ENCODE measurements at regions not wholly inside any gene's neighbourhood (a gene's known extent, or its start where the extent isn't known, plus 50 kb on each side); places are given as distances from the start of the nearest gene placed in this dataset.
"Not testable (repeated sequence)": the region's sequence is repeated elsewhere in the genome, so short reads cannot be mapped to it uniquely, and the experiment has no call there.

DNA sequence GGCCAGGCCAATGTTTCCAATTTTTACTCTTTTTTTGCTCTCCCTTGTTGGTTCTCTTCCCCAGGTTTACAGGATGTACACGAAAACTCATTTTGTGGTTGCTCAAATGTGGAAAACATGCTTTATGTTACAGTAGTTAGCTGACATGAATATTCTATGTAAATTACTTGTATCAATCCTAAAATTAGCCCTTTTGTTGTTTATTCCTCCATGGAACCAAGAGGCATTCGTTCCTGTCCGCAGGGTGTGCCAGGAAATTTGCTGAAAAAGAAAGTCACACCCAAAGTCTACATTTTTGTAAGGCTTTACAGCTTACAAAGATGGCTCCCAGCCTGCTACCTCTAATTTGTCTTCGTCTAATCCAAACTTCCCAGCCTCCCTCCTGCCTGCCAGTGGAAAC, 652.3 kb downstream of the ETS1 start:
- no peaks in the 10 kb centered on the region for H3K9me2 ChIP-seq (replicated peaks; ENCODE audit: control insufficient read depth, low read length)
- H3K4me3 ChIP-seq (ENCODE audit: low read length) = no peak overlapping the region
- peaks cover 3% of the 10 kb centered on the region; the same call in 1 of the 2 replicates for H3K27me3 ChIP-seq (ENCODE audit: control insufficient read depth, low read length)
- H3F3A ChIP-seq (ENCODE audit: control insufficient read depth, insufficient read depth) = no peaks in the 10 kb centered on the region
- no peaks in the 10 kb centered on the region for H3K4me1 ChIP-seq (ENCODE audit: control insufficient read depth, low read length)
- TF ChIP-seq EZH2phosphoT487 (IDR thresholded peaks at IDR 0.05; ENCODE audit: borderline replicate concordance, low read length) = no peak
- TF ChIP-seq, protein P1, sequence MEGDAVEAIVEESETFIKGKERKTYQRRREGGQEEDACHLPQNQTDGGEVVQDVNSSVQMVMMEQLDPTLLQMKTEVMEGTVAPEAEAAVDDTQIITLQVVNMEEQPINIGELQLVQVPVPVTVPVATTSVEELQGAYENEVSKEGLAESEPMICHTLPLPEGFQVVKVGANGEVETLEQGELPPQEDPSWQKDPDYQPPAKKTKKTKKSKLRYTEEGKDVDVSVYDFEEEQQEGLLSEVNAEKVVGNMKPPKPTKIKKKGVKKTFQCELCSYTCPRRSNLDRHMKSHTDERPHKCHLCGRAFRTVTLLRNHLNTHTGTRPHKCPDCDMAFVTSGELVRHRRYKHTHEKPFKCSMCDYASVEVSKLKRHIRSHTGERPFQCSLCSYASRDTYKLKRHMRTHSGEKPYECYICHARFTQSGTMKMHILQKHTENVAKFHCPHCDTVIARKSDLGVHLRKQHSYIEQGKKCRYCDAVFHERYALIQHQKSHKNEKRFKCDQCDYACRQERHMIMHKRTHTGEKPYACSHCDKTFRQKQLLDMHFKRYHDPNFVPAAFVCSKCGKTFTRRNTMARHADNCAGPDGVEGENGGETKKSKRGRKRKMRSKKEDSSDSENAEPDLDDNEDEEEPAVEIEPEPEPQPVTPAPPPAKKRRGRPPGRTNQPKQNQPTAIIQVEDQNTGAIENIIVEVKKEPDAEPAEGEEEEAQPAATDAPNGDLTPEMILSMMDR (IDR thresholded peaks at IDR 0.05; ENCODE audit: low read depth, low read length, poor library complexity, severe bottlenecking) = no peak
- no peaks in the 10 kb centered on the region for H3K9me3 ChIP-seq (ENCODE audit: control insufficient read depth, insufficient read depth, low read length)
- no peaks in the 10 kb centered on the region for H3K36me3 ChIP-seq (ENCODE audit: control insufficient read depth, low read length)
- H3K79me2 ChIP-seq (ENCODE audit: control insufficient read depth, low read length) = no peaks in the 10 kb centered on the region
- no peak overlapping the region for H3K27ac ChIP-seq (ENCODE audit: low read depth, low read length)
- no peaks in the 10 kb centered on the region for H4K20me1 ChIP-seq (ENCODE audit: control insufficient read depth, insufficient read depth, low read depth, low read length)
- no peak overlapping the region for H3K4me2 ChIP-seq (ENCODE audit: low read length)

DNA sequence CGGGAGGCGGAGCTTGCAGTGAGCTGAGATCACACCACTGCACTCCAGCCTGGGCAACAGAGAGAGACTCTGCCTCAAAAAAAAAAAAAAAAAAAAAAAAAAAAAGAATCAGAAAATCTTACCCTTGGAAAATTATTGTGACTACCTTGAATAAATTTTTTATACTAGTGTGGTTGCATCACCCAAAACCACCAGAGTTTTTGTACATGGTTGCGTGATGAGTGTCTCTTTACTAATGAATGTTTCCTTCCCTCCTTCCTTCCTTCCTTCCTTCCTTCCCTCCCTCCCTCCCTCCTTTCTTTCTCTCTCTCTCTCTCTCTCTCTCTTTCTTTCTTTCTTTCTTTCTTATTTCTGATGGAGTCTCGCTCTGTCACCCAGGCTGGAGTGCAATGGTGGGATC, 653.4 kb downstream of the ETS1 start:
- not testable (repeated sequence) for H3F3A ChIP-seq (ENCODE audit: control insufficient read depth, insufficient read depth); H3K36me3 ChIP-seq (ENCODE audit: control insufficient read depth, low read length); H3K4me2 ChIP-seq (ENCODE audit: low read length); H3K9me3 ChIP-seq (ENCODE audit: control insufficient read depth, insufficient read depth, low read length); H3K27ac ChIP-seq (ENCODE audit: low read depth, low read length); H3K9me2 ChIP-seq (replicated peaks; ENCODE audit: control insufficient read depth, low read length); H3K4me3 ChIP-seq (ENCODE audit: low read length); H3K27me3 ChIP-seq (ENCODE audit: control insufficient read depth, low read length); H3K79me2 ChIP-seq (ENCODE audit: control insufficient read depth, low read length); H4K20me1 ChIP-seq (ENCODE audit: control insufficient read depth, insufficient read depth, low read depth, low read length); H3K4me1 ChIP-seq (ENCODE audit: control insufficient read depth, low read length)

DNA sequence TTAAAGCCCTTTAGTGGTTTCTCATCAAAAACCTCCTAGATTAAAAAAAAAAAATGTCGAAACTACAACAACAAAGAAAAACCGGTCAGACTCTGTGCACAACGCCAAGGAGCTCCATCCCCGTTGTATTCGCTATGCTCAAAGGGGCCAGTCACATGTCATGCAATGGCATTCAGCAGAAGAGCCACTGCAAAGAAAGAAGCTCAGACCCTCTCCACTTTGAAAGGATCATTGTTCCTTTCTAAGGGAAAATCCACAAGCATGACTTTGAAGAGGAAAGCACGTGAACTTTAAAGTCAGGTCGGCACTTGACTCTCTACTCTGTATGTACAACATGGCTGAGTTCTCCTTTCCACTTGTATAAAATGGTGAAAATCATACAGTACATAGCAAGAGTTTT, 655.6 kb downstream of the ETS1 start:
- H3K27ac ChIP-seq (ENCODE audit: low read depth, low read length) = no peak overlapping the region
- no peaks in the 10 kb centered on the region for H3K9me2 ChIP-seq (replicated peaks; ENCODE audit: control insufficient read depth, low read length)
- no peaks in the 10 kb centered on the region for H3K27me3 ChIP-seq (ENCODE audit: control insufficient read depth, low read length)
- no peaks in the 10 kb centered on the region for H3K79me2 ChIP-seq (ENCODE audit: control insufficient read depth, low read length)
- H3K4me1 ChIP-seq (ENCODE audit: control insufficient read depth, low read length) = no peaks in the 10 kb centered on the region
- no peaks in the 10 kb centered on the region for H4K20me1 ChIP-seq (ENCODE audit: control insufficient read depth, insufficient read depth, low read depth, low read length)
- no peak overlapping the region for H3K4me3 ChIP-seq (ENCODE audit: low read length)
- no peak overlapping the region for H3K4me2 ChIP-seq (ENCODE audit: low read length)
- no peaks in the 10 kb centered on the region for H3K9me3 ChIP-seq (ENCODE audit: control insufficient read depth, insufficient read depth, low read length)
- H3K36me3 ChIP-seq (ENCODE audit: control insufficient read depth, low read length) = no peaks in the 10 kb centered on the region
- TF ChIP-seq, protein P1 (IDR thresholded peaks at IDR 0.05; ENCODE audit: low read depth, low read length, poor library complexity, severe bottlenecking) = no peak
- TF ChIP-seq EZH2phosphoT487 (IDR thresholded peaks at IDR 0.05; ENCODE audit: borderline replicate concordance, low read length) = no peak
- no peaks in the 10 kb centered on the region for H3F3A ChIP-seq (ENCODE audit: control insufficient read depth, insufficient read depth)

DNA sequence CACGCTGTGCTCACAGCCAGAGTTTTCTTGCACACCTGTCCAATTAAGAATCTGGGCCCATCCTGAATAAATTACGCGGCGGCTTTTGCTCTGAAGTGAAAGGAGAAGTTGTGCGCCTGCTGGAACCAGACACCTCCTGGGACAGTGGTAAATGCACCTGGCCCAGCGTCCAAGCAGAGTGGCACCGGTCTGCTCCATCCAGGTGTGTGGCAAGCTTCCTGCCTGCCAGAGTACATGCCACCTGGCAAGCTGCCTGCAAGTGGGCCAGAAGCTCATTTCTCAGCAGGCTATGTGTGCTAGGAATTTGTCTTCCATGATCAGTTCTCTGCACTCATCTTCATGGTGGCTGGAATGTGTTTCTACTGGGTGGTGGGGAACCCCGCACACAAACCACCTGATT, 660.6 kb downstream of the ETS1 start:
- H3K4me2 ChIP-seq (ENCODE audit: low read length) = no peak overlapping the region
- H3K9me2 ChIP-seq (replicated peaks; ENCODE audit: control insufficient read depth, low read length) = no peaks in the 10 kb centered on the region
- no peaks in the 10 kb centered on the region for H3K27me3 ChIP-seq (ENCODE audit: control insufficient read depth, low read length)
- no peaks in the 10 kb centered on the region for H3K9me3 ChIP-seq (ENCODE audit: control insufficient read depth, insufficient read depth, low read length)
- no peak overlapping the region for H3K4me3 ChIP-seq (ENCODE audit: low read length)
- H3K27ac ChIP-seq (ENCODE audit: low read depth, low read length) = no peak overlapping the region
- H3F3A ChIP-seq (ENCODE audit: control insufficient read depth, insufficient read depth) = no peaks in the 10 kb centered on the region
- no peaks in the 10 kb centered on the region for H3K36me3 ChIP-seq (ENCODE audit: control insufficient read depth, low read length)
- no peaks in the 10 kb centered on the region for H3K4me1 ChIP-seq (ENCODE audit: control insufficient read depth, low read length)
- H4K20me1 ChIP-seq (ENCODE audit: control insufficient read depth, insufficient read depth, low read depth, low read length) = no peaks in the 10 kb centered on the region
- TF ChIP-seq EZH2phosphoT487 (IDR thresholded peaks at IDR 0.05; ENCODE audit: borderline replicate concordance, low read length) = no peak
- H3K79me2 ChIP-seq (ENCODE audit: control insufficient read depth, low read length) = no peaks in the 10 kb centered on the region

All from DOHH2 (cell line).